Erythroblast (primary cell): ENCODE measurements at regions not wholly inside any gene's neighbourhood (a gene's known extent, or its start where the extent isn't known, plus 50 kb on each side); places are given as distances from the start of the nearest gene placed in this dataset.

Source experiments
- GATA1 ChIP-seq: IDR thresholded peaks from 2 replicates; pipeline ENCODE4 v1.6.1; 2011; ENCODE audit warnings: low read depth, mild to moderate bottlenecking, control low read depth, low read length, moderate library complexity
- POLR2A ChIP-seq: IDR thresholded peaks from 2 replicates; pipeline ENCODE4 v1.6.1; 2011; ENCODE audit warnings: mild to moderate bottlenecking, low read length

DNA sequence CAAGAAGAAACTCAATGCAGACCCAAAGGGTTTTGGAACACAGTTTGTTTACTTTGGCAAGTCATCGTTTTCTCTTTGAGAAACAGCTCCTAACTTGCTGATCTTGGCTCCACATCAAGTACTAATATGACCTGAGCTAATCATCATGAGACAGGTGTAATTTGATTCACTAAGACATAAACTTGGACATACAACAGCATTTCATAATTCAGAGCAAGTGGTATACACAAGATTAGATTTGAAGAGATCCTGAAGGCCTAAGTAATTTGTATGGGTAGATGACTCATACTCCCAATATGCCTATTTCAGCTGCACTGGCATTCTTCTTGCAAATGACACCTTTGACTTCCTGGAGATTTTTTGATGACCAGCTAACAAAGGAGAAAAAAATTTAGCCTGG lies 1521.7 kb downstream of the RPA4 start:
- no peak for TF ChIP-seq POLR2A
- TF ChIP-seq GATA1: no peak
